ENCODE measurements at regions not wholly inside any gene's neighbourhood (a gene's known extent, or its start where the extent isn't known, plus 50 kb on each side); places are given as distances from the start of the nearest gene placed in this dataset.

DNA sequence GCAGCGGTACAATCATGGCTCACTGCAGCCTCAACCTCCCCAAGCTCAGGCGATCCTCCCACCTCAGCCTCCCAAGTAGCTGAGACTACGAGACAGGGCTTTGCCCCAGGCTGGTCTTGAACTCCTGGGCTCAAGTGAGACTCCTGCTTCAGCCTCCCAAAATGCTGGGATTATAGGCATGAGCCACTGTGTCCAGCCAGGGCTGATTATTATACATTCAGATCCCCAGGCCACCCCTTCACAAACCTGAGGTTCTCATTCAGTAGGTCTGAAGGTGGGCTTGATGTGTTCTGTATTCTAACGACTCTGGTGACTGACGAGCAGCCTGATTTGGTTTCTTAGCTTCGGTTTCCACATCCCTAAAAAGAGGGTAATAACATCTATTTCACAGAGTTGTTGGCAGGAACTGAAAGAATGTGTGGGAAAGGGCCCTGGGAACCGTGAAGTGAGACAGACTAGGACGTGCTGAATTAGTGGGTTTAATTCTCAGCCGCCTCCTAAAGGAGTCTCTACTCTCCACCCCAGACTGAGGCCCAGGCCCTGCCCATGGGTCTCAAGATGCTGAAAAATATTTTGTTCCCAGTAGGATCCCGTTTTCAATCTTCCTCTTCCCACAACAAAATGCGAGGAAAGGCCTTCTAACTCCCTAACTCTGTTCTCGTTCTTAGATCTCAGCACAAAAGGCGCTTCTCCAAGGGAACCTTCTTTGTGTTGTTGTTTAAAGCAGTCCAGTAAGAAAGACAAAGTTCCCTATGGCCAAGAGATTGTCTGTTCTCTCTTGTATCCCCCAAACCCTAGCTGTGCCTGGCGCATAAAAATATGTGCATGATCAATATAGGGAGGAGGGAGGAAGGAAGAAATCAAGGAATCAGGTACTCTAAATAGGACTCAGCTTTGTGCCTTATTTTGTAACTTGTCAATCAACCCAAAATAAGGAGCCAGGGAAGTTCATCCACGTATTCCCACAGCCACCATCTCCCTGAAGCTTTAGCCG lies 210.0 kb upstream of the TOPAZ1 start:
- ATAC-seq (ENCODE audit: insufficient read depth, low FRiP score) (no peak), DNase-seq (no peak)
- no peaks in the 10 kb centered on the region for H3K27me3 ChIP-seq (ENCODE audit: control insufficient read depth in 3 of 3, insufficient read depth in 3 of 3, low read length in 2 of 3)
- H3K36me3 ChIP-seq (ENCODE audit: control insufficient read depth in 4 of 4, insufficient read depth in 4 of 4, low read length in 4 of 4), result no peaks in the 10 kb centered on the region
- no peaks in the 10 kb centered on the region for H3K9me3 ChIP-seq (ENCODE audit: control insufficient read depth in 4 of 4, insufficient read depth in 3 of 4, low read length in 3 of 4)
- H3K27ac ChIP-seq (ENCODE audit: low read depth in 1 of 2, low read length in 1 of 2), result no peak overlapping the region
- H3K4me3 ChIP-seq, result no peak overlapping the region
- TF ChIP-seq, protein P1, sequence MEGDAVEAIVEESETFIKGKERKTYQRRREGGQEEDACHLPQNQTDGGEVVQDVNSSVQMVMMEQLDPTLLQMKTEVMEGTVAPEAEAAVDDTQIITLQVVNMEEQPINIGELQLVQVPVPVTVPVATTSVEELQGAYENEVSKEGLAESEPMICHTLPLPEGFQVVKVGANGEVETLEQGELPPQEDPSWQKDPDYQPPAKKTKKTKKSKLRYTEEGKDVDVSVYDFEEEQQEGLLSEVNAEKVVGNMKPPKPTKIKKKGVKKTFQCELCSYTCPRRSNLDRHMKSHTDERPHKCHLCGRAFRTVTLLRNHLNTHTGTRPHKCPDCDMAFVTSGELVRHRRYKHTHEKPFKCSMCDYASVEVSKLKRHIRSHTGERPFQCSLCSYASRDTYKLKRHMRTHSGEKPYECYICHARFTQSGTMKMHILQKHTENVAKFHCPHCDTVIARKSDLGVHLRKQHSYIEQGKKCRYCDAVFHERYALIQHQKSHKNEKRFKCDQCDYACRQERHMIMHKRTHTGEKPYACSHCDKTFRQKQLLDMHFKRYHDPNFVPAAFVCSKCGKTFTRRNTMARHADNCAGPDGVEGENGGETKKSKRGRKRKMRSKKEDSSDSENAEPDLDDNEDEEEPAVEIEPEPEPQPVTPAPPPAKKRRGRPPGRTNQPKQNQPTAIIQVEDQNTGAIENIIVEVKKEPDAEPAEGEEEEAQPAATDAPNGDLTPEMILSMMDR (IDR thresholded peaks at IDR 0.05; ENCODE audit: control extremely low read depth, extremely low read depth), result no peak
- WGBS, 2 donors, result 83 to 87% methylated on average over 16 of the region's 16 CpGs
- no peak overlapping the region for H3K9ac ChIP-seq (ENCODE audit: insufficient read depth in 1 of 2, low read length in 2 of 2)
- H3K4me1 ChIP-seq (ENCODE audit: control insufficient read depth in 5 of 5, insufficient read depth in 5 of 5, low read length in 5 of 5), result no peaks in the 10 kb centered on the region

DNA sequence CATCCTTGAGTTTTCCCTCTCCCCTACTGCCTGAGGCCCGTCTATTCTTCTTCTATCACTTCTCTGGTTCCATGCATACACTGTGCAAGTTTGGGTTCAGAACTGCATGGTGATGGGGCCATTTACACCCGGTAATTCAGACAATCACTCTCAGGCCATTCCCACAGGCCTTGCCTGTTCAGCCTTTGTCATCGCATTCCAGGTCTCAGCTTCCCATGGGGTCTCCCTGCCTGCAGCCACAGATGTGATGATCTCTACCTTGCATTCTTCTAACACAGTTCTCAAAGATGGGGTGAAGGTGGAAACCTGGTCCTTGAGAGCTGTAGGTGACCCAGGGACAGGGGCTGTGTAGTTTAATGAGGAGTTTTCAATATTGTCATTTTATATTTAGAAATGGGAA lies 209.2 kb upstream of the TOPAZ1 start:
- DNase-seq, result no peak
- H3K9me3 ChIP-seq (ENCODE audit: control insufficient read depth in 4 of 4, insufficient read depth in 3 of 4, low read length in 3 of 4), result no peaks in the 10 kb centered on the region
- H3K9ac ChIP-seq (ENCODE audit: insufficient read depth in 1 of 2, low read length in 2 of 2), result no peak overlapping the region
- no peak for ATAC-seq (ENCODE audit: insufficient read depth, low FRiP score)
- TF ChIP-seq, protein P1 (IDR thresholded peaks at IDR 0.05; ENCODE audit: control extremely low read depth, extremely low read depth), result no peak
- no peaks in the 10 kb centered on the region for H3K36me3 ChIP-seq (ENCODE audit: control insufficient read depth in 4 of 4, insufficient read depth in 4 of 4, low read length in 4 of 4)
- no peaks in the 10 kb centered on the region for H3K27me3 ChIP-seq (ENCODE audit: control insufficient read depth in 3 of 3, insufficient read depth in 3 of 3, low read length in 2 of 3)
- no peaks in the 10 kb centered on the region for H3K4me1 ChIP-seq (ENCODE audit: control insufficient read depth in 5 of 5, insufficient read depth in 5 of 5, low read length in 5 of 5)
- no peak overlapping the region for H3K27ac ChIP-seq (ENCODE audit: low read depth in 1 of 2, low read length in 1 of 2)
- H3K4me3 ChIP-seq, result no peak overlapping the region
- WGBS, 2 donors, result 73 to 77% methylated on average over 3 of the region's 3 CpGs

DNA sequence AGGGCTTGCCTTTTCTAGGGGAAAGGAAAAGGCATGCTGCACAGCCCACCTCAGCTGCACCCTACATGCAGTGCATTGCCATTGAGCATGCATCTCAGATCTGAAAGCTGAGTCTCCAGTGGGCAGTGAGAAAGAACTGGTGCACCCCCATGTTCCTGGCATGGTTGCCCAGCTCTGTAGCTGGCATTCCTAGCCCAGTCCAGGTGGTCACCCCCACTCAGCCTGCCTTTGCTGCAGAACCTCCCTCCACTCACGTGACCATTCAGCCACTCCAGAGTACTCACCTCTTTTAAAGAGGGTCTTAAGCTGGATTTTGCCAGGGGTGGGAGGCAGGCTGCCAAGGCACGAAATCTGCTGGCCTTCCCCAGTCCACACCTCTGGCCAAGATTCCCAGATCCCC lies 208.6 kb upstream of the TOPAZ1 start:
- 65 to 74% methylated on average over 2 of the region's 2 CpGs for WGBS, 2 donors
- Histone ChIP-seq H3K27ac (ENCODE audit: low read depth in 1 of 2, low read length in 1 of 2) (no peak overlapping the region), H3K36me3 (ENCODE audit: control insufficient read depth in 4 of 4, insufficient read depth in 4 of 4, low read length in 4 of 4) (no peaks in the 10 kb centered on the region), H3K9ac (ENCODE audit: insufficient read depth in 1 of 2, low read length in 2 of 2) (no peak overlapping the region), H3K27me3 (ENCODE audit: control insufficient read depth in 3 of 3, insufficient read depth in 3 of 3, low read length in 2 of 3) (no peaks in the 10 kb centered on the region), H3K9me3 (ENCODE audit: control insufficient read depth in 4 of 4, insufficient read depth in 3 of 4, low read length in 3 of 4) (no peaks in the 10 kb centered on the region), H3K4me3 (no peak overlapping the region), H3K4me1 (ENCODE audit: control insufficient read depth in 5 of 5, insufficient read depth in 5 of 5, low read length in 5 of 5) (no peaks in the 10 kb centered on the region)
- ATAC-seq (ENCODE audit: insufficient read depth, low FRiP score), result no peak
- TF ChIP-seq, protein P1 (IDR thresholded peaks at IDR 0.05; ENCODE audit: control extremely low read depth, extremely low read depth), result no peak
- DNase-seq, result no peak

All from lung (tissue), 11 donors.